SK-N-SH treated with all-trans-retinoic acid at 6 μM for 48 hours (cell line): ENCODE measurements at regions not wholly inside any gene's neighbourhood (a gene's known extent, or its start where the extent isn't known, plus 50 kb on each side); places are given as distances from the start of the nearest gene placed in this dataset.
A peak's percentile ranks its signal among the peaks of the same experiment; 100 is the strongest.

Experiments used
- ATAC-seq: fragments of 200-7000 bp; cut with Tn5 transposase; 3 replicates; pipeline ENCODE4 v1.9.1; 2020; ENCODE audit warnings: mild to moderate bottlenecking, moderate library complexity
- ARNTL ChIP-seq: fragments of 450-650 bp; formaldehyde crosslinking; IDR thresholded peaks from 2 replicates; pipeline ENCODE4 v1.5.0; 2020; ENCODE audit warnings: low read depth, mild to moderate bottlenecking, moderate library complexity, borderline replicate concordance
- BACH2 ChIP-seq: fragments of 250-450 bp; sonication (Bioruptor Pico); IDR thresholded peaks from 2 replicates; pipeline ENCODE4 v1.9.0; 2021; ENCODE audit warnings: mild to moderate bottlenecking, borderline replicate concordance
- CREB5 ChIP-seq: fragments of 250-450 bp; sonication (Bioruptor Pico); IDR thresholded peaks from 2 replicates; pipeline ENCODE4 v1.5.1; 2020; ENCODE audit warnings: low read depth, mild to moderate bottlenecking, moderate library complexity
- CSDC2 ChIP-seq: fragments of 250-450 bp; sonication (Bioruptor Pico); IDR thresholded peaks from 2 replicates; pipeline ENCODE4 v1.5.0; 2020; ENCODE audit warnings: mild to moderate bottlenecking, moderate library complexity
- ESRRG ChIP-seq: fragments of 250-450 bp; sonication (Bioruptor Pico); IDR thresholded peaks from 2 replicates; pipeline ENCODE4 v1.6.1; 2021; ENCODE audit warnings: mild to moderate bottlenecking
- GLIS3 ChIP-seq: fragments of 250-450 bp; sonication (Bioruptor Pico); IDR thresholded peaks from 2 replicates; pipeline ENCODE4 v1.5.0; 2020; ENCODE audit warnings: mild to moderate bottlenecking, moderate library complexity
- ISL1 ChIP-seq: fragments of 250-450 bp; sonication (Bioruptor Pico); IDR thresholded peaks from 2 replicates; pipeline ENCODE4 v2.1.2; 2022; ENCODE audit warnings: mild to moderate bottlenecking, moderate library complexity
- PATZ1 ChIP-seq: fragments of 250-450 bp; sonication (Bioruptor Pico); IDR thresholded peaks from 2 replicates; pipeline ENCODE4 v1.8.0; 2020; ENCODE audit warnings: mild to moderate bottlenecking, moderate library complexity, borderline replicate concordance
- POU6F1 ChIP-seq: fragments of 250-450 bp; sonication (Bioruptor Pico); IDR thresholded peaks from 2 replicates; pipeline ENCODE4 v1.8.0; 2021; ENCODE audit warnings: low read depth, mild to moderate bottlenecking, moderate library complexity, borderline replicate concordance
- PPARA ChIP-seq: fragments of 250-450 bp; sonication (Bioruptor Pico); IDR thresholded peaks from 2 replicates; pipeline ENCODE4 v1.5.0; 2020; ENCODE audit warnings: mild to moderate bottlenecking, borderline replicate concordance
- SNAI2 ChIP-seq: fragments of 250-450 bp; sonication (Bioruptor Pico); IDR thresholded peaks from 2 replicates; pipeline ENCODE4 v1.5.0; 2020; ENCODE audit warnings: mild to moderate bottlenecking, moderate library complexity
- TCF4 ChIP-seq: fragments of 250-450 bp; sonication (Bioruptor Pico); IDR thresholded peaks from 2 replicates; pipeline ENCODE4 v1.8.0; 2021; ENCODE audit warnings: mild to moderate bottlenecking, moderate library complexity, borderline replicate concordance
- TOX ChIP-seq: fragments of 250-450 bp; sonication (Bioruptor Pico); IDR thresholded peaks from 2 replicates; pipeline ENCODE4 v1.8.0; 2021; ENCODE audit warnings: mild to moderate bottlenecking, moderate library complexity, borderline replicate concordance
- ZC3H10 ChIP-seq: fragments of 250-450 bp; sonication (Bioruptor Pico); IDR thresholded peaks from 2 replicates; pipeline ENCODE4 v1.5.1; 2021; ENCODE audit warnings: mild to moderate bottlenecking, moderate library complexity
- ZFP3 ChIP-seq: fragments of 250-450 bp; sonication (Bioruptor Pico); IDR thresholded peaks from 2 replicates; pipeline ENCODE4 v1.5.0; 2020; ENCODE audit warnings: mild to moderate bottlenecking, moderate library complexity
- ZFP30 ChIP-seq: fragments of 450-650 bp; formaldehyde crosslinking; IDR thresholded peaks from 2 replicates; pipeline ENCODE4 v1.5.0; 2022; ENCODE audit warnings: mild to moderate bottlenecking, moderate library complexity
- ZNF565 ChIP-seq: fragments of 450-650 bp; formaldehyde crosslinking; conservative IDR thresholded peaks from 2 replicates; pipeline ENCODE4 v1.5.0; 2020; ENCODE audit warnings: low read depth, mild to moderate bottlenecking, moderate library complexity
- ZNF70 ChIP-seq: fragments of 450-650 bp; formaldehyde crosslinking; IDR thresholded peaks from 2 replicates; pipeline ENCODE4 v1.5.0; 2020; ENCODE audit warnings: mild to moderate bottlenecking, moderate library complexity
- ZNF8 ChIP-seq: fragments of 450-650 bp; formaldehyde crosslinking; IDR thresholded peaks from 2 replicates; pipeline ENCODE4 v1.5.0; 2020; ENCODE audit warnings: mild to moderate bottlenecking, moderate library complexity
- TF ChIP-seq, protein P1 (sequence below): fragments of 250-450 bp; sonication (Bioruptor Pico); IDR thresholded peaks from 2 replicates; pipeline ENCODE4 v1.5.1; 2021; ENCODE audit warnings: mild to moderate bottlenecking, moderate library complexity

- no peak for ATAC-seq
- TF ChIP-seq PATZ1 (CRISPR knock-in tag) (no peak), ZC3H10 (CRISPR knock-in tag) (no peak), BACH2 (no peak), ZNF565 (no peak)
Observed at GRCh38 chr7:46542076-46542475, 621.0 kb upstream of the IGFBP3 start.

DNA sequence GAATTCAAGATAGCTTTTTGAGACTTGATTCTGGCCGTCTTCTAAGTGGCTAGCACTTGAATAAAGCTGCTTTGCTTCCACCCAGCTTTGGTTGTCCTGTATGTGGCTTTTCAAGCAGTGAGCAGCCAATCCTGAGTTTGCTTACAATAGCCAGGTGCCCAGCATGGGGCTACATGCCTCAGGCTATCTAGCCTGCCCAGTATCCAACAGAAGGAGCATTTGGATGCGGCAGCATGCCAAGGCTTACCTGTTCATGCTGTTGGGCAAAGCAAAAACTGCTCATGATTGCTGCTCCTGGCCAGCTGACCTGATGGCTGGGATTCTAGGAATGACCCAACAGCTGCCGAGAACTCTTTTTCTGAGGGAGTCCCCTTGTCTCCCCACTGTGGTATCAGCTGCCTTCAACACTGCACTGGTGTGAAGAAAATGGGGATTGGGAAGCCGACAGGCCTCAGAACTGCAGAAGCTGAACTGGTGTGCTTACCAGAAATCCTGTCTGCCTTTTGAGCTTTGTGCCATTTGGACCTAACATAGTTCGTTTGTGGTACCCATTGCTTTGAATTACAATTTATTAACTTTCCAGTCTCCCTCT is 618.9 kb upstream of the IGFBP3 start:
- TF ChIP-seq CSDC2 (CRISPR knock-in tag), result no peak
- TF ChIP-seq CREB5 (CRISPR knock-in tag), result no peak
- ATAC-seq, result no peak

DNA sequence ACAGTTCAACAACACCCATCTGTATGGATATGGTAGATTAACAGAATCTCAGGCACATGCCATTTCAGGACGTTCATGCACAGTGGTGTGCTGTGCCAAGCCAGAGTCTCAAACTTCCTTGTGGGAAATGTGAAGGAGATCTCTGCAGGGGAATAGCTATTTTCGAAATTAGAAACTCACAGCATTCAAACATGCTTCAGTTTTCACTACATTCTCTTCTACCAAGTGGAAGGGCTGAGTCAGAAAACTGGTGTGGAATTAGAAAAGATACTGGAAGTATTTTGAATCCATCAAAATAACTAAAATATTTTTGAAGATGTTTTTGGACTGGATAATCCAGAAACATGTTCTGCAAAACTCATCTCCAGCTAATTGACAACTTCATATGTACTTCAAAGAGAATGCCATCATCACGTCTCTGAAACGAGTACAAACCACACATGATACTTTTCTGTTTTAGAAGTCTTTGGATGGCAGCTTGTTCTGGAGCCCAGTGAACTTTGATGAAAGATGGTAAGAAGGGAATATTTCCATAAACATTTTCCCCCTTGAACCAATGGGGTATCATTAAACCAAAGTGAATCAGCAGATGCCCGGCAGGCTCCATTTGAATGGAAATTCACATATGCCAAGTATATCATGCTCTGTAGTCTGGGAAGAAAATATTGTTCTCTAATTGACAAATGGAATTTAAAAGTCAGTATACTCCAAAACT is 616.3 kb upstream of the IGFBP3 start:
- TF ChIP-seq ZC3H10 (CRISPR knock-in tag) (no peak), TCF4 (CRISPR knock-in tag) (no peak), PPARA (CRISPR knock-in tag) (no peak), GLIS3 (CRISPR knock-in tag) (no peak), ZNF8 (CRISPR knock-in tag) (no peak), POU6F1 (CRISPR knock-in tag) (no peak)
- no peak; the same call in 2 of the 3 replicates for ATAC-seq

DNA sequence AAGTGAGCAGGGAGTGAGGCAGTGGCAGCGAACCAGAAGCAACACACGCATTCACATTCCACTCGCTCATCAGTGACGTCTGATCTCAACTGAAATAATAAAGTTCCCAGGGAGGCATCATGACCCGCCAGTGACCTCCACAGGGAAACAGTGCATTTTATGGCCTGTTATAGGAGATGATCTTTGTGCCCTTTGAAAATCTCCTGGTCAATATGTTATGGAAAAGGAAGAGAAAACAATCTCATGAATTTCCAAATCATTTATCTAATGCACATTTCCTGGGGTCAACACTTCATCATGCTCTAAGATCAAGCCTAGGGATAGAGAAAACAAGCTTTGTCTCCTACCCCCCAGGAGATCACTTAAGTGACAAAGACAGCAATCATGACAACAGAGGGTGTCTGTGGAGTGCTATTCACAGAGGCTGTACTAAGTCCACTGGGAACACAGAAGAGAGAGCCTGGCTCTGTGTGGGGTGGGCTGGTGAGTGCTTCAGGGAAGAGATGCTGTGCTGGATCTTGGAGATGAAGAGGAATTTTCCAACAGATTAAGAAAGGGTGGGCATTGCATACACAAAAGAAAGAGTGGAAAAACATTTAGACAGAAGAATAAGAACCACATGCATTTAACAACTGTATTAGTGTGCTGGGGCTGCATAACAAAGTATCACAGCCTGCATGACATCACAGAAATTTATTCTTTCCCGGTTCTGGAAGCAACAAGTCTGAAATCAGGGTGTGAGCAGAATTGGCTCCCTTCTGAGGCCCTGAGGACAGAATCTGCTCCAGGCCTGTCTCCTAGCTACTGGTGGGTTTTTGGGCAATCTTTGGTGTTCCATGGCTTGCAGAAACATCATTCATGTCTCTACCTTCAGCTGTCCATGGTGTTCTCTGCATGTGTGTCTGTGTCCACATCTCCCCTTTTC is 613.9 kb upstream of the IGFBP3 start:
- ATAC-seq, result no peak
- TF ChIP-seq TCF4 (CRISPR knock-in tag), result no peak
- no peak for TF ChIP-seq TOX
- no peak for TF ChIP-seq ZNF8 (CRISPR knock-in tag)
- TF ChIP-seq ARNTL (CRISPR knock-in tag), result no peak
- no peak for TF ChIP-seq ZFP30 (CRISPR knock-in tag)
- TF ChIP-seq ISL1 (CRISPR knock-in tag), result peak; percentile 36; the same call in 1 of the 2 replicates
- no peak for TF ChIP-seq BACH2
- TF ChIP-seq PPARA (CRISPR knock-in tag), result no peak
- TF ChIP-seq, all 23 proteins: peak for 1

DNA sequence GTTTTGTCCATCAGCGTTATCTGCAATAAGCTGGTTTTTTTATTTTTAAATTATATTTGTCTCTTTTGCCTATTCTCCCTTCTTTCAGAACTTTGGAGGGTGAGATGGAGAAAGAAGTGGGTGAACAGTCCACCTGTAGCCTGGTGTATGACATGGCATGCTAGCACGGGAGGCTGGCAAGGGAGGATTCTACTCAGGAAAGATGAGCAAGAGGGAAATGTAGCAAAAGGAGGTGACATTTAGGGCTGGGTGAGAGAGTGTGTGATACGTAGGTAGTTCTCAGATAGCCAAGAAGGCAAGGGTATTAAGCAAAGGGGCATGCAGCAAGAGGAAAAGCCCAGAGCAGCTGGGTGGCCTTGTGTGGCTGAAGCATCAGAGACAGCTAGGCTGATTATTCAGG is 612.9 kb upstream of the IGFBP3 start:
- no peak for ATAC-seq
- TF ChIP-seq PPARA (CRISPR knock-in tag), result no peak
- TF ChIP-seq POU6F1 (CRISPR knock-in tag), result no peak
- no peak for TF ChIP-seq TCF4 (CRISPR knock-in tag)
- TF ChIP-seq, protein P1, sequence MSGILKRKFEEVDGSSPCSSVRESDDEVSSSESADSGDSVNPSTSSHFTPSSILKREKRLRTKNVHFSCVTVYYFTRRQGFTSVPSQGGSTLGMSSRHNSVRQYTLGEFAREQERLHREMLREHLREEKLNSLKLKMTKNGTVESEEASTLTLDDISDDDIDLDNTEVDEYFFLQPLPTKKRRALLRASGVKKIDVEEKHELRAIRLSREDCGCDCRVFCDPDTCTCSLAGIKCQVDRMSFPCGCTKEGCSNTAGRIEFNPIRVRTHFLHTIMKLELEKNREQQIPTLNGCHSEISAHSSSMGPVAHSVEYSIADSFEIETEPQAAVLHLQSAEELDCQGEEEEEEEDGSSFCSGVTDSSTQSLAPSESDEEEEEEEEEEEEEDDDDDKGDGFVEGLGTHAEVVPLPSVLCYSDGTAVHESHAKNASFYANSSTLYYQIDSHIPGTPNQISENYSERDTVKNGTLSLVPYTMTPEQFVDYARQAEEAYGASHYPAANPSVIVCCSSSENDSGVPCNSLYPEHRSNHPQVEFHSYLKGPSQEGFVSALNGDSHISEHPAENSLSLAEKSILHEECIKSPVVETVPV, result no peak
- no peak for TF ChIP-seq ZNF8 (CRISPR knock-in tag)
- TF ChIP-seq ESRRG (CRISPR knock-in tag), result no peak
- no peak for TF ChIP-seq ZFP30 (CRISPR knock-in tag)
- TF ChIP-seq BACH2, result no peak
- no peak for TF ChIP-seq ZNF565
- TF ChIP-seq SNAI2 (CRISPR knock-in tag), result no peak
- no peak for TF ChIP-seq ZNF70 (CRISPR knock-in tag)
- TF ChIP-seq TOX, result no peak
- TF ChIP-seq GLIS3 (CRISPR knock-in tag), result no peak
- no peak for TF ChIP-seq CREB5 (CRISPR knock-in tag)
- no peak for TF ChIP-seq ZFP3 (CRISPR knock-in tag)
- no peak for TF ChIP-seq CSDC2 (CRISPR knock-in tag)
